CD4-positive, alpha-beta T cell (primary cell): ENCODE measurements at regions not wholly inside any gene's neighbourhood (a gene's known extent, or its start where the extent isn't known, plus 50 kb on each side); places are given as distances from the start of the nearest gene placed in this dataset.

Experiments used
- ATAC-seq: fragments of 200-7000 bp; cut with Tn5 transposase; one replicate; pipeline ENCODE4 v1.10.0; 2022; ENCODE audit warnings: mild to moderate bottlenecking; ENCODE audit not compliant: poor library complexity
- CTCF ChIA-PET: fragments of 350-600 bp; sonication (Branson Sonifier 250); formaldehyde crosslinking; loops from one replicate; lab custom pipeline; 2021; ENCODE audit warnings: antibody characterized with exemption, inconsistent platforms; lab: Charles Lee
- POLR2A ChIA-PET: fragments of 350-600 bp; sonication (Branson Sonifier 250); formaldehyde crosslinking; loops from one replicate; lab custom pipeline; 2021; ENCODE audit warnings: antibody characterized with exemption, inconsistent platforms; lab: Charles Lee
- DNase-seq, 14 experiments: peaks; one replicate each; pipeline ENCODE4 v3.0.0-alpha.2; 2013 to 2020; ENCODE audit warnings: mixed read lengths in 2 of 14
- H3K27ac ChIP-seq, 2 donors: one replicate each; pipeline versions ENCODE4 v1.5.1 to v1.7.0; 2013; ENCODE audit warnings: low read length in 2 of 2, low read depth in 1 of 2, mild to moderate bottlenecking in 1 of 2
- H3K27me3 ChIP-seq, 2 experiments: 1 replicate in 1 of 2; 2 replicates in 1 of 2; pipeline versions ENCODE4 v1.6.1 to v1.7.0; 2013; ENCODE audit warnings: low read length in 2 of 2, control low read depth in 1 of 2, mild to moderate bottlenecking in 1 of 2, moderate library complexity in 1 of 2; ENCODE audit not compliant: insufficient read depth in 2 of 2, control insufficient read depth in 1 of 2
- H3K36me3 ChIP-seq: one replicate; pipeline ENCODE4 v1.6.1; 2013; ENCODE audit warnings: low read length, control low read depth; ENCODE audit not compliant: insufficient read depth
- H3K4me1 ChIP-seq: one replicate; pipeline ENCODE4 v1.6.1; 2013; ENCODE audit warnings: low read length, control low read depth; ENCODE audit not compliant: insufficient read depth
- H3K4me3 ChIP-seq: one replicate; pipeline ENCODE4 v1.5.1; 2013; ENCODE audit warnings: mild to moderate bottlenecking, low read length, moderate library complexity
- H3K9me3 ChIP-seq, 2 experiments: 1 replicate in 1 of 2; 2 replicates in 1 of 2; pipeline versions ENCODE4 v1.6.1 to v1.7.0; 2013; ENCODE audit warnings: low read length in 2 of 2, mild to moderate bottlenecking in 2 of 2, control low read depth in 1 of 2, moderate library complexity in 1 of 2; ENCODE audit not compliant: control insufficient read depth in 1 of 2, insufficient read depth in 1 of 2
- H3K27ac Mint-ChIP-seq: one replicate; pipeline ENCODE4 v1.8.0; 2020; ENCODE audit warnings: mixed read lengths
- H3K27me3 Mint-ChIP-seq: one replicate; pipeline ENCODE4 v1.8.0; 2021; ENCODE audit warnings: mixed read lengths
- H3K36me3 Mint-ChIP-seq: one replicate; pipeline ENCODE4 v1.8.0; 2021; ENCODE audit warnings: low read depth, mixed read lengths
- H3K4me1 Mint-ChIP-seq: one replicate; pipeline ENCODE4 v1.8.0; 2021; ENCODE audit warnings: low read depth, mixed read lengths
- H3K4me3 Mint-ChIP-seq: one replicate; pipeline ENCODE4 v1.8.0; 2020; ENCODE audit warnings: mild to moderate bottlenecking, mixed read lengths
- H3K9me3 Mint-ChIP-seq: one replicate; pipeline ENCODE4 v1.8.0; 2020; ENCODE audit warnings: mixed read lengths
- intact Hi-C, 2 experiments: fragments of 100-400 bp; cut with DNase I in 1 of 2; cut with micrococcal nuclease in 1 of 2; formaldehyde crosslinking; loops; one replicate each; pipeline versions ENCODE4 v1.15.1 to v1.9.0; 2023 to 2025; cut with DNase I, micrococcal nuclease
- TF ChIP-seq, protein P1 (sequence below): fragments of 200-600 bp; IDR thresholded peaks from one replicate; pipeline ENCODE4 v1.8.0; 2022; ENCODE audit warnings: antibody characterized with exemption, mild to moderate bottlenecking

DNA sequence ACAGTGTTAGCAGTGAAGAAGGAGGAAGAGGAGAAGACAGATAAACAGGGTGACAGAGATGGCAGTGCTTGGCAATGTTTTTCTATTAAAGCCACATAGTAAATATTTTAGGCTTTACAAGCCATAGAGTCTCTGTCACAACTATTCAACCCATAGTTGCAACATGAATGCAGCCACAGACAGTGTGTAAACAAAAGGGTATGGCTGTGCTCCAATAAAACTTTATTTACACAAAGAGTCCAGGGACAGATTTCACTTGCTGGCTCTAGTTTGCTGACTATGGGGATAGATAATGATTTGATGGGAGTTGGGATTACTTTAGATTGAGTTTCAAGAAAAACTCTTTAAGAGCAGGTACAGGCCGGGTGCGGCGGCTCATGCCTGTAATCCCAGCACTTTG, 224.8 kb upstream of the SEMA6A start:
- TF ChIP-seq, protein P1, sequence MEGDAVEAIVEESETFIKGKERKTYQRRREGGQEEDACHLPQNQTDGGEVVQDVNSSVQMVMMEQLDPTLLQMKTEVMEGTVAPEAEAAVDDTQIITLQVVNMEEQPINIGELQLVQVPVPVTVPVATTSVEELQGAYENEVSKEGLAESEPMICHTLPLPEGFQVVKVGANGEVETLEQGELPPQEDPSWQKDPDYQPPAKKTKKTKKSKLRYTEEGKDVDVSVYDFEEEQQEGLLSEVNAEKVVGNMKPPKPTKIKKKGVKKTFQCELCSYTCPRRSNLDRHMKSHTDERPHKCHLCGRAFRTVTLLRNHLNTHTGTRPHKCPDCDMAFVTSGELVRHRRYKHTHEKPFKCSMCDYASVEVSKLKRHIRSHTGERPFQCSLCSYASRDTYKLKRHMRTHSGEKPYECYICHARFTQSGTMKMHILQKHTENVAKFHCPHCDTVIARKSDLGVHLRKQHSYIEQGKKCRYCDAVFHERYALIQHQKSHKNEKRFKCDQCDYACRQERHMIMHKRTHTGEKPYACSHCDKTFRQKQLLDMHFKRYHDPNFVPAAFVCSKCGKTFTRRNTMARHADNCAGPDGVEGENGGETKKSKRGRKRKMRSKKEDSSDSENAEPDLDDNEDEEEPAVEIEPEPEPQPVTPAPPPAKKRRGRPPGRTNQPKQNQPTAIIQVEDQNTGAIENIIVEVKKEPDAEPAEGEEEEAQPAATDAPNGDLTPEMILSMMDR, result no peak
- ATAC-seq (no peak), DNase-seq (no peak)
- no peaks in the 10 kb centered on the region for H3K4me1 Mint-ChIP-seq
- ChIA-PET CTCF (no interaction called here), POLR2A (no interaction called here)
- no peaks in the 10 kb centered on the region for H3K27me3 Mint-ChIP-seq
- Histone ChIP-seq H3K9me3 (peaks cover 0 to 16% of the 10 kb centered on the region in 2 experiments), H3K27me3 (no peaks in the 10 kb centered on the region), H3K4me3 (no peak overlapping the region), H3K4me1 (no peaks in the 10 kb centered on the region), H3K36me3 (no peaks in the 10 kb centered on the region), H3K27ac (no peak overlapping the region)
- no peak overlapping the region for H3K27ac Mint-ChIP-seq
- no peaks in the 10 kb centered on the region for H3K36me3 Mint-ChIP-seq
- peaks cover 3% of the 10 kb centered on the region for H3K9me3 Mint-ChIP-seq
- H3K4me3 Mint-ChIP-seq, result no peak overlapping the region
- intact Hi-C loops, result no loop called here

DNA sequence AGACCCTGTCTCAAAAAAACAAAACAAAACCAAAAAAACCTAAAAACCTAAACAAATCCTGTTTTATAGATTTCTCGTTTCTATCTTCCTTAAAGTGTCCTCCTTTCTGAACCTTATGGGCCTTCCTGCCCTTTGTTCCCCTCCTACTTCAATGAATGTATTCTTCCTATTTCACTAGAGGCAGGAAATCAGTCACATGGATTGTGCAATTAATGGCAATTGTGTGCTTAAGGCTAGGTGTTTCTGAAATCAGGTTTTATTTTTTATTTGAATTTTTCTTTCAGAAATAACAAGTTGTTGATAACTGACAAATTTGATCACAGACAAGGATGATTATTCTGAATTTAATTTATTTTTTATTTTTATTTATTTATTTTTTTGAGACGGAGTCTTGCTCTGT, 220.6 kb upstream of the SEMA6A start:
- ChIA-PET POLR2A (no interaction called here), CTCF (no interaction called here)
- Histone ChIP-seq H3K9me3 (peaks cover 0 to 11% of the 10 kb centered on the region in 2 experiments), H3K36me3 (no peaks in the 10 kb centered on the region), H3K27me3 (no peaks in the 10 kb centered on the region), H3K27ac (no peak overlapping the region), H3K4me1 (no peaks in the 10 kb centered on the region), H3K4me3 (no peak overlapping the region)
- peaks cover 3% of the 10 kb centered on the region for H3K9me3 Mint-ChIP-seq
- no peaks in the 10 kb centered on the region for H3K4me1 Mint-ChIP-seq
- H3K27me3 Mint-ChIP-seq, result no peaks in the 10 kb centered on the region
- DNase-seq (no peak), ATAC-seq (no peak)
- TF ChIP-seq, protein P1, result no peak
- H3K36me3 Mint-ChIP-seq, result no peaks in the 10 kb centered on the region
- H3K27ac Mint-ChIP-seq, result no peak overlapping the region
- intact Hi-C loops, result no loop called here
- no peak overlapping the region for H3K4me3 Mint-ChIP-seq

DNA sequence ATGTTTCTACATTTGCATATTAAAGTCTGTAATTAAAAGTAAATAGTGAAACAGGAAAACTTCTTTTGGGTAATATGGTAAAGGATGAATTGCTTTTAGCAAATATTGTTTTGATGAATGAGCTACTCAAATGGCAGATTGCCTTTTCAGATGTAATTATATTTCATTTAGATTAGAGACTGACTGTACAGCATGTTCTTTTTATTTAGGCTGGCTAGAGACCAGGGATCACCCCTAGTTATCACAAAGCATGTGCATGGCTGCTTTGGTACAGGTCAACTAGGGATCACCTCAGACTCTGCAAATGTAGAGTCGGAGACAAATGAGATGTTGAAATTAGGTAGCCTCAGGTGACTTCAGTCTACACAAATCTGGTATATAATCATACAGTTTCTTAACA, 214.9 kb upstream of the SEMA6A start:
- Mint-ChIP-seq H3K36me3 (no peaks in the 10 kb centered on the region), H3K4me1 (no peaks in the 10 kb centered on the region), H3K27ac (no peak overlapping the region), H3K4me3 (no peak overlapping the region), H3K27me3 (no peaks in the 10 kb centered on the region), H3K9me3 (peaks cover 7% of the 10 kb centered on the region)
- TF ChIP-seq, protein P1, result no peak
- Histone ChIP-seq H3K27ac (no peak overlapping the region), H3K36me3 (no peaks in the 10 kb centered on the region), H3K27me3 (no peaks in the 10 kb centered on the region), H3K4me1 (no peaks in the 10 kb centered on the region), H3K4me3 (no peak overlapping the region), H3K9me3 (peaks cover 0 to 7% of the 10 kb centered on the region in 2 experiments)
- ATAC-seq (no peak), DNase-seq (no peak)
- ChIA-PET POLR2A (no interaction called here), CTCF (no interaction called here)
- intact Hi-C loops, result no loop called here
